HCT116 (cell line): ENCODE measurements at regions not wholly inside any gene's neighbourhood (a gene's known extent, or its start where the extent isn't known, plus 50 kb on each side); places are given as distances from the start of the nearest gene placed in this dataset.

Source experiments
- ATAC-seq: fragments of 200-7000 bp; cut with Tn5 transposase; 2 replicates; pipeline ENCODE4 v1.9.1; 2020; ENCODE audit warnings: mild to moderate bottlenecking, moderate library complexity
- BruUV-seq: library from RNA; stranded (reverse); fragments of 400-500 nt; replicated peaks from 2 replicates; lab custom pipeline; 2021; lab: Mats Ljungman, UMichigan
- CTCF ChIA-PET: fragments of 300-600 bp; sonication (Branson Sonifier 250); formaldehyde crosslinking; loops from one replicate; lab custom pipeline; 2021; ENCODE audit warnings: antibody characterized with exemption; lab: Charles Lee
- POLR2A ChIA-PET: fragments of 300-600, 350-600 bp; sonication (Branson Sonifier 250); formaldehyde crosslinking; loops from one replicate; lab custom pipeline; 2021; ENCODE audit warnings: antibody characterized with exemption; lab: Charles Lee
- RAD21 ChIA-PET, 2 experiments: fragments of 300-600 bp; sonication (Branson Sonifier 250); formaldehyde crosslinking; loops; one replicate each; lab custom pipeline; 2023; ENCODE audit warnings: low total read pairs in 2 of 2; ENCODE audit not compliant: uncharacterized antibody in 2 of 2, unreplicated experiment in 2 of 2, low non-redundant PET in 1 of 2; lab: Charles Lee
- DNase-seq: peaks from one replicate; pipeline ENCODE4 v3.0.0-alpha.2; 2010; ENCODE audit warnings: low read depth, low spot score
- H2AFZ ChIP-seq: fragments of 200-600 bp; shearing (Covaris generic), sonication (generic); 2 replicates; pipeline ENCODE4 v1.6.1; 2017; ENCODE audit warnings: low read depth, mixed run types, mixed read lengths, antibody characterized with exemption, low read length; ENCODE audit not compliant: poor library complexity, severe bottlenecking
- H3K27ac ChIP-seq: 2 replicates; pipeline ENCODE4 v1.5.1; 2012; ENCODE audit warnings: low read depth, low read length
- H3K27me3 ChIP-seq: fragments of 200-600 bp; sonication (generic); 2 replicates; pipeline ENCODE4 v1.6.1; 2016; ENCODE audit warnings: mixed run types, low read length, mixed read lengths; ENCODE audit not compliant: insufficient read depth
- H3K36me3 ChIP-seq, 2 experiments: fragments of 200-500 bp in 1 of 2; fragments of 200-600 bp in 1 of 2; sonication (Bioruptor generic) in 1 of 2; sonication (generic) in 1 of 2; 2 replicates each; pipeline versions ENCODE4 v1.5.1 to v1.6.1; 2014 to 2016; ENCODE audit warnings: low read length in 2 of 2, inconsistent platforms in 1 of 2, mixed read lengths in 1 of 2, mixed run types in 1 of 2; ENCODE audit not compliant: insufficient read depth in 2 of 2, control insufficient read depth in 1 of 2
- H3K4me1 ChIP-seq, 2 experiments: fragments of 200-600 bp in 1 of 2; sonication (generic) in 1 of 2; 2 replicates each; pipeline versions ENCODE4 v1.5.1 to v1.6.1; 2012 to 2017; ENCODE audit warnings: low read length in 2 of 2, inconsistent platforms in 1 of 2, mild to moderate bottlenecking in 1 of 2, mixed read lengths in 1 of 2, mixed run types in 1 of 2, moderate library complexity in 1 of 2; ENCODE audit not compliant: insufficient read depth in 2 of 2, control insufficient read depth in 1 of 2
- H3K4me2 ChIP-seq: fragments of 200-600 bp; sonication (generic); 2 replicates; pipeline ENCODE4 v1.6.1; 2017; ENCODE audit warnings: mixed run types, low read length, mixed read lengths
- H3K4me3 ChIP-seq, 2 experiments: fragments of 200-600 bp in 1 of 2; sonication (generic) in 1 of 2; replicated peaks in 1 of 2; 2 replicates each; pipeline ENCODE4 v1.5.1; 2011 to 2016; ENCODE audit warnings: low read length in 2 of 2, control low read depth in 1 of 2, low read depth in 1 of 2, mild to moderate bottlenecking in 1 of 2, mixed read lengths in 1 of 2, mixed run types in 1 of 2
- H3K79me2 ChIP-seq: fragments of 200-600 bp; sonication (generic); 2 replicates; pipeline ENCODE4 v1.6.1; 2017; ENCODE audit warnings: mild to moderate bottlenecking, mixed run types, low read length, moderate library complexity, mixed read lengths; ENCODE audit not compliant: insufficient read depth
- H3K9ac ChIP-seq: fragments of 200-600 bp; sonication (generic); 2 replicates; pipeline ENCODE4 v1.6.1; 2016; ENCODE audit warnings: low read length, mixed read lengths
- H3K9me2 ChIP-seq: fragments of 200-600 bp; sonication (generic), shearing (Covaris generic); 2 replicates; pipeline ENCODE4 v1.6.1; 2017; ENCODE audit warnings: mixed run types, mild to moderate bottlenecking, moderate library complexity; ENCODE audit not compliant: insufficient read depth
- H3K9me3 ChIP-seq, 2 experiments: fragments of 200-500 bp in 1 of 2; fragments of 200-600 bp in 1 of 2; sonication (Bioruptor generic) in 1 of 2; sonication (generic) in 1 of 2; 2 replicates each; pipeline ENCODE4 v1.6.1; 2014 to 2017; ENCODE audit warnings: low read length in 2 of 2, mixed read lengths in 2 of 2, inconsistent platforms in 1 of 2, low read depth in 1 of 2, mild to moderate bottlenecking in 1 of 2, mixed run types in 1 of 2, moderate library complexity in 1 of 2; ENCODE audit not compliant: control insufficient read depth in 1 of 2, insufficient read depth in 1 of 2
- H4K20me1 ChIP-seq: fragments of 200-600 bp; sonication (generic), shearing (Covaris generic); 2 replicates; pipeline ENCODE4 v1.6.1; 2017; ENCODE audit warnings: mixed run types, mild to moderate bottlenecking, moderate library complexity; ENCODE audit not compliant: insufficient read depth
- CEBPB ChIP-seq: IDR thresholded peaks from 2 replicates; pipeline ENCODE4 v1.6.1; 2012; ENCODE audit warnings: low read depth
- EZH2 ChIP-seq: fragments of 200-600 bp; sonication (generic); IDR thresholded peaks from 2 replicates; pipeline ENCODE4 v1.6.1; 2017; ENCODE audit warnings: antibody characterized with exemption, mixed run types
- FOSL1 ChIP-seq: IDR thresholded peaks from 2 replicates; pipeline ENCODE4 v1.6.1; 2012; ENCODE audit warnings: low read depth
- POLR2A ChIP-seq: IDR thresholded peaks from 2 replicates; pipeline ENCODE4 v1.7.0; 2011; ENCODE audit warnings: borderline replicate concordance; ENCODE audit not compliant: insufficient read depth, insufficient read length; ENCODE audit errors: extremely low read depth
- POLR2AphosphoS5 ChIP-seq: IDR thresholded peaks from 2 replicates; pipeline ENCODE4 v1.6.1; 2011; ENCODE audit warnings: mild to moderate bottlenecking, low read depth, low read length, moderate library complexity
- RAD21 ChIP-seq: IDR thresholded peaks from 2 replicates; pipeline ENCODE4 v1.6.1; 2012; ENCODE audit warnings: low read depth, mild to moderate bottlenecking
- SRF ChIP-seq: IDR thresholded peaks from 2 replicates; pipeline ENCODE4 v1.6.1; 2012; ENCODE audit warnings: low read depth
- ZNF274 ChIP-seq: fragments of 200-500 bp; sonication (Bioruptor generic); IDR thresholded peaks from 2 replicates; pipeline ENCODE4 v1.6.1; 2014; ENCODE audit warnings: mild to moderate bottlenecking, low read depth, low read length, inconsistent platforms
- intact Hi-C: fragments of 100-400 bp; cut with micrococcal nuclease; formaldehyde crosslinking; loops from 2 replicates; pipeline ENCODE4 v1.10.0; 2022
- TF ChIP-seq, protein P1 (sequence below), 3 experiments: fragments of 200-600 bp in 1 of 3; sonication (generic) in 1 of 3; IDR thresholded peaks in 2 of 3; conservative IDR thresholded peaks in 1 of 3; 2 replicates each; pipeline ENCODE4 v1.5.1; 2012 to 2017; ENCODE audit warnings: low read depth in 2 of 3, low read length in 2 of 3, antibody characterized with exemption in 1 of 3, borderline replicate concordance in 1 of 3, control low read depth in 1 of 3, mild to moderate bottlenecking in 1 of 3, mixed read lengths in 1 of 3, mixed run types in 1 of 3, moderate library complexity in 1 of 3; ENCODE audit not compliant: insufficient read depth in 1 of 3
- TF ChIP-seq, protein P2 (sequence below): IDR thresholded peaks from 2 replicates; pipeline ENCODE4 v1.6.1; 2012; ENCODE audit warnings: low read depth

DNA sequence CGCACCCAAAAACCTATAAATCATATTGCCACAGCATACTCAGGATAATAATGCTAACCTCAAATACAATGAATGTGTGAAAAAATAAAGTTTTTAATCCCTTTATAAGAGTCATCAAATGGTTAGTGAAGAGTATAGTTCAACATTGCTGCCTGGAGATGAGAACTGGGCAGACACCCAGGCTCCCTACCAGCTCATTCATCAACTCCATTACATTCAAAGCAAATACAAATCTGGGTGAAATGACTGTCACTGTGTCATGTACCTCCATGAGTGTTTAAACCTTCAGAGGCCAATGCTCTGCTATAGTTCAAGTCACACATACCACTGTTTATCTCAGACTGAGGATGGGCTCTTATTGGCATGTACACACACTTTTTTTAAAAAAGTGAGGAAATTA is 167.2 kb upstream of the KCNMB2 start:
- Histone ChIP-seq H3K4me3 (no peak overlapping the region), H3K36me3 (no peaks in the 10 kb centered on the region), H4K20me1 (no peaks in the 10 kb centered on the region), H3K9me3 (no peaks in the 10 kb centered on the region), H3K9ac (no peak overlapping the region), H2AFZ (no peak overlapping the region), H3K9me2 (no peaks in the 10 kb centered on the region), H3K4me2 (no peak overlapping the region), H3K4me1 (no peaks in the 10 kb centered on the region), H3K27ac (no peak overlapping the region), H3K79me2 (no peaks in the 10 kb centered on the region), H3K27me3 (no peaks in the 10 kb centered on the region)
- TF ChIP-seq EZH2 = no peak
- TF ChIP-seq POLR2AphosphoS5 = no peak
- no peak for TF ChIP-seq POLR2A
- TF ChIP-seq SRF = no peak
- TF ChIP-seq, protein P1, sequence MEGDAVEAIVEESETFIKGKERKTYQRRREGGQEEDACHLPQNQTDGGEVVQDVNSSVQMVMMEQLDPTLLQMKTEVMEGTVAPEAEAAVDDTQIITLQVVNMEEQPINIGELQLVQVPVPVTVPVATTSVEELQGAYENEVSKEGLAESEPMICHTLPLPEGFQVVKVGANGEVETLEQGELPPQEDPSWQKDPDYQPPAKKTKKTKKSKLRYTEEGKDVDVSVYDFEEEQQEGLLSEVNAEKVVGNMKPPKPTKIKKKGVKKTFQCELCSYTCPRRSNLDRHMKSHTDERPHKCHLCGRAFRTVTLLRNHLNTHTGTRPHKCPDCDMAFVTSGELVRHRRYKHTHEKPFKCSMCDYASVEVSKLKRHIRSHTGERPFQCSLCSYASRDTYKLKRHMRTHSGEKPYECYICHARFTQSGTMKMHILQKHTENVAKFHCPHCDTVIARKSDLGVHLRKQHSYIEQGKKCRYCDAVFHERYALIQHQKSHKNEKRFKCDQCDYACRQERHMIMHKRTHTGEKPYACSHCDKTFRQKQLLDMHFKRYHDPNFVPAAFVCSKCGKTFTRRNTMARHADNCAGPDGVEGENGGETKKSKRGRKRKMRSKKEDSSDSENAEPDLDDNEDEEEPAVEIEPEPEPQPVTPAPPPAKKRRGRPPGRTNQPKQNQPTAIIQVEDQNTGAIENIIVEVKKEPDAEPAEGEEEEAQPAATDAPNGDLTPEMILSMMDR (IDR thresholded peaks at IDR 0.05 in 2 of 3, conservative IDR thresholded peaks at IDR 0.05 in 1 of 3; ENCODE audit: borderline replicate concordance in 1 of 3, insufficient read depth in 1 of 3, low read depth in 2 of 3, low read length in 2 of 3) = no peak
- TF ChIP-seq RAD21 = no peak
- TF ChIP-seq CEBPB = no peak
- TF ChIP-seq ZNF274 = no peak
- TF ChIP-seq, protein P2, sequence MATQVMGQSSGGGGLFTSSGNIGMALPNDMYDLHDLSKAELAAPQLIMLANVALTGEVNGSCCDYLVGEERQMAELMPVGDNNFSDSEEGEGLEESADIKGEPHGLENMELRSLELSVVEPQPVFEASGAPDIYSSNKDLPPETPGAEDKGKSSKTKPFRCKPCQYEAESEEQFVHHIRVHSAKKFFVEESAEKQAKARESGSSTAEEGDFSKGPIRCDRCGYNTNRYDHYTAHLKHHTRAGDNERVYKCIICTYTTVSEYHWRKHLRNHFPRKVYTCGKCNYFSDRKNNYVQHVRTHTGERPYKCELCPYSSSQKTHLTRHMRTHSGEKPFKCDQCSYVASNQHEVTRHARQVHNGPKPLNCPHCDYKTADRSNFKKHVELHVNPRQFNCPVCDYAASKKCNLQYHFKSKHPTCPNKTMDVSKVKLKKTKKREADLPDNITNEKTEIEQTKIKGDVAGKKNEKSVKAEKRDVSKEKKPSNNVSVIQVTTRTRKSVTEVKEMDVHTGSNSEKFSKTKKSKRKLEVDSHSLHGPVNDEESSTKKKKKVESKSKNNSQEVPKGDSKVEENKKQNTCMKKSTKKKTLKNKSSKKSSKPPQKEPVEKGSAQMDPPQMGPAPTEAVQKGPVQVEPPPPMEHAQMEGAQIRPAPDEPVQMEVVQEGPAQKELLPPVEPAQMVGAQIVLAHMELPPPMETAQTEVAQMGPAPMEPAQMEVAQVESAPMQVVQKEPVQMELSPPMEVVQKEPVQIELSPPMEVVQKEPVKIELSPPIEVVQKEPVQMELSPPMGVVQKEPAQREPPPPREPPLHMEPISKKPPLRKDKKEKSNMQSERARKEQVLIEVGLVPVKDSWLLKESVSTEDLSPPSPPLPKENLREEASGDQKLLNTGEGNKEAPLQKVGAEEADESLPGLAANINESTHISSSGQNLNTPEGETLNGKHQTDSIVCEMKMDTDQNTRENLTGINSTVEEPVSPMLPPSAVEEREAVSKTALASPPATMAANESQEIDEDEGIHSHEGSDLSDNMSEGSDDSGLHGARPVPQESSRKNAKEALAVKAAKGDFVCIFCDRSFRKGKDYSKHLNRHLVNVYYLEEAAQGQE = no peak
- TF ChIP-seq FOSL1 = no peak
- intact Hi-C loops = no loop called here
- RAD21 ChIA-PET = no interaction called here
- ATAC-seq (no peak), DNase-seq (no peak)
- BruUV-seq = no TSS peak
- POLR2A ChIA-PET = no interaction called here
- CTCF ChIA-PET = no interaction called here
